IMR-90 (cell line): ENCODE measurements at regions not wholly inside any gene's neighbourhood (a gene's known extent, or its start where the extent isn't known, plus 50 kb on each side); places are given as distances from the start of the nearest gene placed in this dataset.

Experiments
- ATAC-seq: fragments of 200-7000 bp; cut with Tn5 transposase; 2 replicates; pipeline ENCODE4 v1.9.1; 2020; ENCODE audit warnings: low read depth, mild to moderate bottlenecking, moderate library complexity
- BruUV-seq: library from RNA; stranded (reverse); fragments of 400-500 nt; replicated peaks from 2 replicates; lab custom pipeline; 2021; lab: Mats Ljungman, UMichigan
- CTCF ChIA-PET: fragments of 300-600 bp; formaldehyde crosslinking; extraction: SDS; loops from one replicate; lab custom pipeline; 2021; ENCODE audit warnings: antibody characterized with exemption; lab: Yijun Ruan, JAX
- POLR2A ChIA-PET: fragments of 300-600 bp; sonication (Branson Sonifier 250); formaldehyde crosslinking; loops from one replicate; lab custom pipeline; 2022; ENCODE audit warnings: antibody characterized with exemption; ENCODE audit not compliant: unreplicated experiment; lab: Charles Lee
- DNase-seq: peaks from one replicate; pipeline ENCODE4 v3.0.0; 2013
- H2AFZ ChIP-seq: replicated peaks from 2 replicates; pipeline ENCODE3; 2013; ENCODE audit warnings: low read length, mild to moderate bottlenecking; ENCODE audit not compliant: poor library complexity
- H2AK5ac ChIP-seq: 2 replicates; pipeline ENCODE4 v1.6.1; 2013; ENCODE audit warnings: low read depth, low read length, inconsistent platforms
- H2AK9ac ChIP-seq: replicated peaks from 2 replicates; pipeline ENCODE3; 2013; ENCODE audit warnings: mild to moderate bottlenecking, low read depth, low read length, moderate library complexity; ENCODE audit not compliant: poor library complexity
- H2BK120ac ChIP-seq: 2 replicates; pipeline ENCODE4 v1.6.1; 2013; ENCODE audit warnings: low read depth, low read length, inconsistent platforms
- H2BK15ac ChIP-seq: 3 replicates; pipeline ENCODE4 v1.6.1; 2013; ENCODE audit warnings: low read depth, low read length, inconsistent platforms
- H2BK20ac ChIP-seq: 2 replicates; pipeline ENCODE4 v1.6.1; 2013; ENCODE audit warnings: low read depth, mild to moderate bottlenecking, inconsistent platforms, low read length, moderate library complexity
- H2BK5ac ChIP-seq: 2 replicates; pipeline ENCODE4 v1.6.1; 2013; ENCODE audit warnings: mild to moderate bottlenecking, low read depth, low read length, inconsistent platforms; ENCODE audit not compliant: poor library complexity, severe bottlenecking
- H3K14ac ChIP-seq: replicated peaks from 2 replicates; pipeline ENCODE4 v1.6.1; 2013; ENCODE audit warnings: low read depth, low read length, inconsistent platforms
- H3K18ac ChIP-seq: 2 replicates; pipeline ENCODE4 v1.6.1; 2013; ENCODE audit warnings: low read depth, low read length, control low read depth
- H3K23ac ChIP-seq: 2 replicates; pipeline ENCODE4 v1.6.1; 2013; ENCODE audit warnings: low read depth, low read length, inconsistent platforms
- H3K27ac ChIP-seq: 2 replicates; pipeline ENCODE4 v1.5.1; 2013; ENCODE audit warnings: mild to moderate bottlenecking, control low read depth, low read length; ENCODE audit not compliant: insufficient read depth
- H3K27me3 ChIP-seq: 2 replicates; pipeline ENCODE4 v1.6.1; 2013; ENCODE audit warnings: low read length; ENCODE audit not compliant: control insufficient read depth, insufficient read depth
- H3K36me3 ChIP-seq: 2 replicates; pipeline ENCODE4 v1.6.1; 2013; ENCODE audit warnings: low read length, mixed read lengths; ENCODE audit not compliant: control insufficient read depth, insufficient read depth
- H3K4ac ChIP-seq: 2 replicates; pipeline ENCODE4 v1.6.1; 2013; ENCODE audit warnings: low read depth, low read length, inconsistent platforms
- H3K4me1 ChIP-seq: 2 replicates; pipeline ENCODE4 v1.6.1; 2013; ENCODE audit warnings: low read length, mixed read lengths; ENCODE audit not compliant: control insufficient read depth, insufficient read depth
- H3K4me2 ChIP-seq: 2 replicates; pipeline ENCODE4 v1.6.1; 2013; ENCODE audit warnings: low read depth, mild to moderate bottlenecking, control low read depth, low read length, moderate library complexity
- H3K4me3 ChIP-seq: 2 replicates; pipeline ENCODE4 v1.5.1; 2013; ENCODE audit warnings: low read depth, mild to moderate bottlenecking, control low read depth, low read length, moderate library complexity; ENCODE audit not compliant: insufficient read depth
- H3K56ac ChIP-seq: 2 replicates; pipeline ENCODE4 v1.6.1; 2013; ENCODE audit warnings: low read length, inconsistent platforms; ENCODE audit not compliant: insufficient read depth; ENCODE audit errors: extremely low read depth
- H3K79me1 ChIP-seq, 2 experiments: 2 replicates each; pipeline ENCODE4 v1.6.1; 2013; ENCODE audit warnings: low read length in 2 of 2, inconsistent platforms in 1 of 2, low read depth in 1 of 2
- H3K9ac ChIP-seq: 2 replicates; pipeline ENCODE4 v1.6.1; 2013; ENCODE audit warnings: low read depth, low read length, control low read depth
- H3K9me1 ChIP-seq: 2 replicates; pipeline ENCODE4 v1.6.1; 2013; ENCODE audit warnings: low read length, inconsistent platforms; ENCODE audit not compliant: insufficient read depth
- H3K9me3 ChIP-seq: 2 replicates; pipeline ENCODE4 v1.6.1; 2013; ENCODE audit warnings: low read length; ENCODE audit not compliant: control insufficient read depth, insufficient read depth
- H4K20me1 ChIP-seq: 2 replicates; pipeline ENCODE4 v1.6.1; 2013; ENCODE audit warnings: low read length, inconsistent platforms; ENCODE audit not compliant: insufficient read depth
- H4K5ac ChIP-seq: 2 replicates; pipeline ENCODE4 v1.6.1; 2013; ENCODE audit warnings: mild to moderate bottlenecking, low read depth, low read length, control low read depth
- H4K8ac ChIP-seq, 2 experiments: 2 replicates each; pipeline ENCODE4 v1.6.1; 2013; ENCODE audit warnings: low read depth in 2 of 2, low read length in 2 of 2, control low read depth in 1 of 2, inconsistent platforms in 1 of 2
- H4K91ac ChIP-seq: 2 replicates; pipeline ENCODE4 v1.6.1; 2013; ENCODE audit warnings: low read depth, low read length, inconsistent platforms; ENCODE audit not compliant: insufficient read depth
- BHLHE40 ChIP-seq: fragments of 150-350 bp; IDR thresholded peaks from 2 replicates; pipeline ENCODE4 v1.6.1; 2016; ENCODE audit warnings: mild to moderate bottlenecking, low read depth, low read length
- CHD1 ChIP-seq: IDR thresholded peaks from 2 replicates; pipeline ENCODE4 v1.6.1; 2012; ENCODE audit warnings: low read depth, low read length, improper control_type of control experiment
- MAFK ChIP-seq: IDR thresholded peaks from 2 replicates; pipeline ENCODE4 v1.6.1; 2012; ENCODE audit warnings: low read depth, low read length, improper control_type of control experiment
- MAZ ChIP-seq: IDR thresholded peaks from 2 replicates; pipeline ENCODE4 v1.6.1; 2012; ENCODE audit warnings: low read depth, mild to moderate bottlenecking, low read length, improper control_type of control experiment, moderate library complexity, borderline replicate concordance
- RFX5 ChIP-seq: IDR thresholded peaks from 2 replicates; pipeline ENCODE4 v1.8.0; 2012; ENCODE audit warnings: low read depth, mild to moderate bottlenecking, low read length, moderate library complexity
- SMC3 ChIP-seq: fragments of 150-350 bp; IDR thresholded peaks from 2 replicates; pipeline ENCODE4 v1.6.1; 2016; ENCODE audit warnings: low read depth, mild to moderate bottlenecking, antibody characterized with exemption, low read length, moderate library complexity
- WGBS, 2 experiments: methylation state at CpG; one replicate each; pipeline versions ENCODE4 v1.1.5 to v1.1.7; 2013; ENCODE audit warnings: missing lambda C conversion rate in 2 of 2; ENCODE audit not compliant: insufficient read length in 1 of 2; ENCODE audit errors: extremely low coverage in 2 of 2; 5-methylcytosine and 5-hydroxymethylcytosine counted together
- dilution Hi-C: fragments of 300-500 bp; cut with HindIII; formaldehyde crosslinking; loops from one replicate; pipeline ENCODE4 v1.14.3; 2018; ENCODE audit warnings: low sequenced_read_pairs; ENCODE audit not compliant: unreplicated experiment
- in situ Hi-C: fragments of 300-500 bp; cut with MboI; formaldehyde crosslinking; loops from 3 replicates; pipeline ENCODE4 v1.14.3; 2019; ENCODE audit warnings: low sequenced_read_pairs, inconsistent platforms, mixed read lengths
- intact Hi-C: fragments of 100-400 bp; cut with micrococcal nuclease; formaldehyde crosslinking; loops from 2 replicates; pipeline ENCODE4 v1.10.0; 2022
- TF ChIP-seq, protein P1 (sequence below): conservative IDR thresholded peaks from 2 replicates; pipeline ENCODE4 v1.5.1; 2012; ENCODE audit warnings: mild to moderate bottlenecking, low read depth, low read length, improper control_type of control experiment

DNA sequence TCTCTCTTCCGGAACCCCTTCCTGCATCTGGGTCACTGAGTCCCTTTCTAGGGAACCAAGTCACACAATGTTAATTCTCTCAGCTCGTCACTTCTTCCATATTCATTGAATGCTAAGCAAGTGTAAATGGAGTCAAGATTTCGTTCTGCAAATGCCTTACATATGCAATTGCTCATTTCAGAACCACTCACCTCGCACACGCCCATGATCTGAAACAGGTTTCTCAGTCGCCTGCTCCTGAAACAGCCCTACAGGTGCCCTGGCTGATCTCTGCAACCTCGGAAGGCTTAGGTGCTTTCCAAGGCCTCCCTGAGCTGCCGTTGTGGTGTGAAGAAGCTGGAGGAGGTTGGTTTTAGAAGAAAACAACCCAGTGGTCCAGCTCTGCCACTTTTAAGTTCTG, 100.8 kb upstream of the MSX1 start:
- H3K4ac ChIP-seq = no peak overlapping the region
- ChIA-PET CTCF (no interaction called here), POLR2A (no interaction called here)
- no peak overlapping the region for H3K56ac ChIP-seq
- no peak overlapping the region for H3K4me3 ChIP-seq
- dilution Hi-C loops = no loop called here
- no peaks in the 10 kb centered on the region for H3K36me3 ChIP-seq
- no peaks in the 10 kb centered on the region for H3K9me1 ChIP-seq
- TF ChIP-seq MAFK = no peak
- no peak for TF ChIP-seq SMC3
- TF ChIP-seq MAZ = no peak
- no peak for TF ChIP-seq CHD1
- TF ChIP-seq RFX5 = no peak
- TF ChIP-seq, protein P1, sequence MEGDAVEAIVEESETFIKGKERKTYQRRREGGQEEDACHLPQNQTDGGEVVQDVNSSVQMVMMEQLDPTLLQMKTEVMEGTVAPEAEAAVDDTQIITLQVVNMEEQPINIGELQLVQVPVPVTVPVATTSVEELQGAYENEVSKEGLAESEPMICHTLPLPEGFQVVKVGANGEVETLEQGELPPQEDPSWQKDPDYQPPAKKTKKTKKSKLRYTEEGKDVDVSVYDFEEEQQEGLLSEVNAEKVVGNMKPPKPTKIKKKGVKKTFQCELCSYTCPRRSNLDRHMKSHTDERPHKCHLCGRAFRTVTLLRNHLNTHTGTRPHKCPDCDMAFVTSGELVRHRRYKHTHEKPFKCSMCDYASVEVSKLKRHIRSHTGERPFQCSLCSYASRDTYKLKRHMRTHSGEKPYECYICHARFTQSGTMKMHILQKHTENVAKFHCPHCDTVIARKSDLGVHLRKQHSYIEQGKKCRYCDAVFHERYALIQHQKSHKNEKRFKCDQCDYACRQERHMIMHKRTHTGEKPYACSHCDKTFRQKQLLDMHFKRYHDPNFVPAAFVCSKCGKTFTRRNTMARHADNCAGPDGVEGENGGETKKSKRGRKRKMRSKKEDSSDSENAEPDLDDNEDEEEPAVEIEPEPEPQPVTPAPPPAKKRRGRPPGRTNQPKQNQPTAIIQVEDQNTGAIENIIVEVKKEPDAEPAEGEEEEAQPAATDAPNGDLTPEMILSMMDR = no peak
- no peak for TF ChIP-seq BHLHE40
- H3K18ac ChIP-seq = no peak overlapping the region
- no peaks in the 10 kb centered on the region for H3K4me1 ChIP-seq
- no TSS peak for BruUV-seq
- no peaks in the 10 kb centered on the region for H3K9me3 ChIP-seq
- no peak overlapping the region for H4K5ac ChIP-seq
- H3K4me2 ChIP-seq = no peak overlapping the region
- H2AK9ac ChIP-seq = no peak overlapping the region
- DNase-seq (no peak), ATAC-seq (no peak)
- in situ Hi-C loops = no loop called here
- H3K27ac ChIP-seq = no peak overlapping the region
- H3K23ac ChIP-seq = no peak overlapping the region
- no peak overlapping the region for H3K14ac ChIP-seq
- intact Hi-C loops = no loop called here
- no peak overlapping the region for H2BK120ac ChIP-seq
- no peaks in the 10 kb centered on the region for H3K79me1 ChIP-seq
- no peak overlapping the region for H2BK5ac ChIP-seq
- no peak overlapping the region for H4K91ac ChIP-seq
- peaks cover 21% of the 10 kb centered on the region; the same call in 1 of the 2 replicates for H3K27me3 ChIP-seq
- no peaks in the 10 kb centered on the region for H4K20me1 ChIP-seq
- H2BK15ac ChIP-seq = no peak overlapping the region
- H2AFZ ChIP-seq = no peak overlapping the region
- H2AK5ac ChIP-seq = no peak overlapping the region
- no CpG with 5 or more reads among the region's 8 CpGs for WGBS, 2 experiments
- H2BK20ac ChIP-seq = no peak overlapping the region
- H4K8ac ChIP-seq = no peak overlapping the region
- H3K9ac ChIP-seq = no peak overlapping the region
